Activated effector memory CD4-positive, alpha-beta T cell treated with Interleukin-2 at 50 U/mL for 16 hours (primary cell): ENCODE measurements at regions not wholly inside any gene's neighbourhood (a gene's known extent, or its start where the extent isn't known, plus 50 kb on each side); places are given as distances from the start of the nearest gene placed in this dataset.

Experiments
- DNase-seq: peaks from one replicate; pipeline ENCODE4 v3.0.0-alpha.2; 2020

GRCh38 chr12:67370979-67371378, 101.8 kb downstream of the CAND1 start:
- DNase-seq: no peak

DNA sequence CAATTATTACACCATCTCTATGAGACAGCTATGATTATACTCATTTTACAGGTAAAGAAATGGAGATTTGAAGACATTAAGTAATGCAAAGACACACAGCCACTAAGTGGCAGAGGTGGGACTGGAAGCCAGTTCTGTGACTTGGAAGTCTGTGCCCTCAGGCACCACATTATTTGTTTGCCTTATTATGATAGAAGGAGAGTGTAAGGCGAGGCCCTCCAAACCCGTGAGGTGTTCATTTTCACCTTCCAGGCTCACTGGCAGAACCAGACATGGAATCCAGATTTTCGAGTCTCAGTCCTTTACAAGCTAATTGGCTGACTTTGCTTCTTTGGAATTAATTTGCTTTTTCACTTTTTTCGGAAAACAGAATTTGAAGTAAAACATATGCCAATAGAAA, 107.9 kb downstream of the CAND1 start:
- no peak for DNase-seq

GRCh38 chr12:67377541-67377940, 108.4 kb downstream of the CAND1 start:
- DNase-seq: no peak

- no peak for DNase-seq
Observed at GRCh38 chr12:67382241-67382871, 113.2 kb downstream of the CAND1 start.

DNA sequence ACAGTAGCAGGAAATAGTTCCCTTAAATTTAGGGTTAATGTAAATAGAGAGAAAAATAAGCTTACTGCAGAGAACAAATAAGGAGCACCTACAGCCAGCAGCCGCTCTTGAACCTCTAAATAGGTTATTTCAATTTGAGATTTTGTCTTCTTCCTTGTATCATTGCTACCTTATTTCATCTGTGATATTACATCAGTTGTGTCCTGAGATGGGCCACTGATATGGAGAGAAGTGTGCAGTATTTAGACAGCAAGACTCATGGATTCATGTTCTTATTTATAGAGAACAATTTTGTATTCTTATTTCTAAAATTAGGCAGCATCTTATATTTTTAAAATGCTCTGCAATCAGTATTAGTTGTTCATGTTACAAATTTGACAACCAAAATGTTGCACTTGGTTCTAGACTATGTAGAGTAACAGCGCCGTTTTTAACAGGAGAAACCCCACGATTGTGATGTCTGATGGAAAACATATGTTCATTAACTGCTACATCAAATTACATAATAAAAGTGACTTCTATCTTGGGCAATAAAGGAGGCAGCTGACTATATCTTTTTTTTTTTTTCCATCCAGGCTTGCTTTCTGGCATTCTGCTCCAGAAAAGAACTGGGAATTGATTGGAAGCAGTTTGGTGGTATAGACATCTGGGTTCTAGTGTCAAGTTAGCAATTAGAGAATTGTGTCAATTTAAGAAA, 117.9 kb downstream of the CAND1 start:
- DNase-seq: no peak

GRCh38 chr12:67388331-67389138, 119.4 kb downstream of the CAND1 start:
- DNase-seq: no peak

DNA sequence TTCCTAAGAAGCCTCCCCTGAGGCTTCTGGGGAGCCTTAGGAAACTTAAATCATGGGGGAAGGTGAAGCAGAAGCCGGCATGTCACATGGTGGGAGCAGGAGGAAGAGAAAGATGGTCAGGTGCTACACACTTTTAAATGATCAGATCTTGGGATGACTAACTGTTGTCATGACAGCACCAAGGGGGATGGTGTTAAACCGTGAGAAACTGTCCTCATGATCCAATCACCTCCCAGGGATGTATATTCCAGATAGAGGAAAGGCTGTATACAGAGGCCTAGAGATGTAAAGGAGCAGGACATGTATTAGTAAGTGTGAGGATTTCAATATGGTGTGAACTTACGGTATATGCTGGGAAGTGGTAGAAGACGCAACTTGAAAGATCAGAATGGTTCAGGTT, 121.1 kb downstream of the CAND1 start:
- no peak for DNase-seq

- DNase-seq: no peak
Observed at GRCh38 chr12:67391034-67391433, 121.9 kb downstream of the CAND1 start.

GRCh38 chr12:67391656-67392055, 122.5 kb downstream of the CAND1 start:
- DNase-seq: no peak

DNA sequence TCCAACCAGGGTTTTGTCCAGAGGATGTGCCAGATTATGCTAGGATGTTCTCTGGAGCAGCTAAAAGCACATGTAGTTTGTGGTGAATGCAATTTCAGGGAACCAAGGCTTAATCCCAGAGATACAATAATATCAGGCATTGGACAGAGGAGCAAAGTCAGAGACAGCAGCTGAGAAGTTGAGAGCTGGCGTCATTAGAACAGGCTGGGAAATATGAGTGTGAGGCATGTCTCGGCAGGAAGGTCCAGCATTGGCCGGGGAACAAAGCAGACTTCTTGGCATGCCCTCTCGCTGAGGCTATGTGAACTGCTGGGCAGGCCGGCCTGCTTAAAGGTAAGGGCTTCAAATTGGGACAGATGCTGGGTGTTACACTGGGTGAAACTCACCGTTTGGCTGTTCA, 125.4 kb downstream of the CAND1 start:
- DNase-seq: no peak

- no peak for DNase-seq
Observed at GRCh38 chr12:67400742-67401141, 131.6 kb downstream of the CAND1 start.

GRCh38 chr12:67410246-67410645, 141.1 kb downstream of the CAND1 start:
- no peak for DNase-seq

GRCh38 chr12:67410667-67411067, 141.5 kb downstream of the CAND1 start:
- no peak for DNase-seq

GRCh38 chr12:67411562-67411961, 142.4 kb downstream of the CAND1 start:
- no peak for DNase-seq

DNA sequence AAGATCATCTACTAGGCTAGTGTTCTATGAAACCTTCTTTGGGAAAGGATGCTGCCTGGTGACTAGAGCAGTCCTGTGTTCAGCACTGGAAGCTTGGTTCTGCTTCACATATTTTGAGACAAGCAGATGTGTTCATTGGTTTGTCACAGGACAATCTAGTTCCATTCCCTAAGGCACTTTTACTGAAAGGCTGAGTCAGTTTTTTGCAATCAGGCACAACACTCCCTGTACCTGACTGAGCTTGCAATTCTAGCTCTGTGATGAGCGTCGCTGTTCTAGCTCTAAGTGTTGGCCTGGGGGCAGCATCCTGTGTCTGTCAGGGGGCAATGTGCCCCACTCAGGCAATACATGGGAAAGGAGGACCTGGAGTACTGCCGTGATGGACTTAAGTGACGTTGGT, 144.4 kb downstream of the CAND1 start:
- no peak for DNase-seq

DNA sequence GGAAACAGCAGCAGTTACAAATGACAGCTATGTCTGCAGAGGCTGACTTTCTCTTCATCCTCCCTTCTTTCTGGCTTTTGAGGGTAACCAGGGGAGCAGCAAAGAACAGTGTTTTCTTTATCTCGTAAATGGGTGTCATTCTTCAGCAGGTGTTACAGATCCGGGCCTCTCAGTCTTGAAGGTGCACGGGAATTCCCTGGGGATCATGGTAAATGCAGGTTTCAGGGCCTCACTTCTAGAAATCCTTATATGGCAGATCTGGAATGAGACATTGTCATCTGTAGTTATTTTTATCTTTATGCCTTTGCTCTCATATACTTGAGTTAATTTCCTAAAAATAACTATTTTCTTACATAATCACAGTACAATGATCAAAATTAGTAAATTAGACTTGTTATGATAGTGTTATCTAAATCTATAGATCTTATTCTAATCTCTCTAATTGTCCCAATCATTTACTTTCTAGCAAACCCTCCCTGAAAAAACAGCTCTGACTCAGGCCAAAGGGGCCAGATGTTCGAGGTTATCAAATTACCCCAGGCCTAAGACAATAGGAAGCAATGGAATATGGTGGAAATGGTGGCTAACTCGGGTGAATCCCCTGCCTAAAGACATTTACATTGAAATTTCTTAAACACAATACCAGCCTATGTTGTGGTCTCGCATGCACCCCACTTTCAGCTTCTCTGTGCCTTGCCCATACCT, 145.0 kb downstream of the CAND1 start:
- no peak for DNase-seq

DNA sequence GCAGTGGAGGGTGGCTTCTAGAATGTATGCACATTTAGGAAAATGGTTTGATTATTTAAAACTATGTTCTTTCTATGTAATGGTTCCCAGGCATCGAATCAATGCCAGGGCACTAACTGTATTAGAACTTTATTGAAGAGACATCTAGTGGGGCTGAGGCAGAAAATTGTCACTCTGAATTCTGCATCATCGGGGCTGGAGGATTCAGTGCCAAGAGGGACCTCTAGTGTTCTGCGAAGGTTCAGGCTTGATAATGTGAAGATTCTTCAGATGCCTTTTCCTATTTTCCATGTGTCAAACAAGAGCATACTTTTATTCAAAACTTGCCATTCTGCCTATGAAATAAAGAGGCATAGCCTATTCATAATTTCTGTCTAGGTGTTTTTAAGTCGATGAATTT, 146.3 kb downstream of the CAND1 start:
- DNase-seq: no peak

DNA sequence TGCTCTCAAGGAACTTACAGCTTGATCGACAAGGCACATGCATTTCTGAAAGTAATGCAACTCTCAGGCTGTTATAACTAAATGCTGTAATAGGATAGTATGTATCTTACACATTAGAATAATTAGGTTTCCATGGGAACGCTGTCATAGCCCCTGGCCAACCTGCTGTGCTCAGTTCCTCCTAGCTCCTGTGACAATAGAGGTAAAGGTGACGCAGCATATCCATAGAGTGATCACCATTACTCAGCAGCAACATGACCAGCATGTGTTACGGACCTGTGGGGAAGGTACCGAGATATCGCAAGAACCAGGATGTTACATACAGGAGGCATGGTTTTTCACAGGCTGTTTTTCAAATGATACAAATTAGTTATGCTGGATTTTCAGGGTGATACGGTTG, 150.7 kb downstream of the CAND1 start:
- DNase-seq: no peak

DNA sequence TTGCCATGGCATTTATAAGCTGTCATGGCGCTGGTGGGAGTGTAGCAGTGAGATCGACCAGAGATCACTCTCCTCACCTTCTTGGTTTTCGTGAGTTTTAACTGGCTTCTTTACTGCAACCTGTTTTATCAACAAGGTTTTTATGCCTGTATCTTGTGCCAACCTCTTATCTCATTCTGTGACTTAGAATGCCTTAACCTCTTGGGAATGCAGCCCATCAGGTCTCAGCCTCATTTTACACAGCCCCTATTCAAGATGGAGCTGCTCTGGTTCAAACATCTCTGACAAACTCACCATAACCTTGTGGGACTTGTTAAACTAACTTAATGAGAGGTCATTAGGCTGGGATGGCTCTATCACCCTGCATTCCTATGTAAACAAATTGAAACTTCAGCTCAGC, 151.3 kb downstream of the CAND1 start:
- no peak for DNase-seq

- no peak for DNase-seq
Observed at GRCh38 chr12:67422081-67422480, 152.9 kb downstream of the CAND1 start.

GRCh38 chr12:67424784-67425183, 155.6 kb downstream of the CAND1 start:
- DNase-seq: no peak

GRCh38 chr12:67425394-67425793, 156.2 kb downstream of the CAND1 start:
- DNase-seq: no peak

GRCh38 chr12:67426067-67426466, 156.9 kb downstream of the CAND1 start:
- DNase-seq: no peak

- no peak for DNase-seq
Observed at GRCh38 chr12:67427336-67427735, 158.2 kb downstream of the CAND1 start.
